H1 (cell line): ENCODE measurements at regions not wholly inside any gene's neighbourhood (a gene's known extent, or its start where the extent isn't known, plus 50 kb on each side); places are given as distances from the start of the nearest gene placed in this dataset.

ENCODE experiments used
- CTCF ChIA-PET: fragments of 300-600 bp; sonication (Branson Sonifier 250); formaldehyde crosslinking; loops from one replicate; lab custom pipeline; 2021; ENCODE audit not compliant: partially characterized antibody; lab: Charles Lee
- POLR2A ChIA-PET: fragments of 300-600 bp; sonication (Branson Sonifier 250); formaldehyde crosslinking; loops from one replicate; lab custom pipeline; 2021; ENCODE audit warnings: inconsistent platforms; ENCODE audit not compliant: partially characterized antibody; lab: Charles Lee
- DNase-seq, 2 experiments: peaks; one replicate each; pipeline versions ENCODE4 v3.0.0 to v3.0.0-alpha.2; 2010 to 2022; ENCODE audit warnings: low spot score in 2 of 2, low read depth in 1 of 2, mixed read lengths in 1 of 2
- FAIRE-seq: peaks from 2 replicates; lab custom pipeline; 2011; peaks lifted over from hg19 to GRCh38; lab: Jason Lieb, UNC
- H2AFZ ChIP-seq: 2 replicates; pipeline ENCODE4 v1.8.1; 2012; ENCODE audit warnings: low read length, inconsistent platforms
- H2AK5ac ChIP-seq: 2 replicates; pipeline ENCODE4 v1.6.1; 2013; ENCODE audit warnings: low read depth, low read length
- H2BK120ac ChIP-seq: replicated peaks from 2 replicates; pipeline ENCODE3; 2013; ENCODE audit warnings: low read depth, low read length, inconsistent platforms
- H2BK12ac ChIP-seq: 2 replicates; pipeline ENCODE4 v1.6.1; 2013; ENCODE audit warnings: low read depth, low read length
- H2BK15ac ChIP-seq: 2 replicates; pipeline ENCODE4 v1.6.1; 2013; ENCODE audit warnings: low read length
- H2BK20ac ChIP-seq: 2 replicates; pipeline ENCODE4 v1.6.1; 2013; ENCODE audit warnings: low read length
- H2BK5ac ChIP-seq: 2 replicates; pipeline ENCODE4 v1.6.1; 2013; ENCODE audit warnings: low read depth, low read length
- H3K14ac ChIP-seq: 2 replicates; pipeline ENCODE4 v1.6.1; 2013; ENCODE audit warnings: inconsistent platforms; ENCODE audit not compliant: insufficient read length
- H3K18ac ChIP-seq: 2 replicates; pipeline ENCODE4 v1.6.1; 2013; ENCODE audit warnings: low read length; ENCODE audit errors: extremely low read depth
- H3K23ac ChIP-seq: 2 replicates; pipeline ENCODE4 v1.6.1; 2013; ENCODE audit warnings: inconsistent platforms; ENCODE audit not compliant: insufficient read length
- H3K23me2 ChIP-seq: 2 replicates; pipeline ENCODE4 v1.6.1; 2013; ENCODE audit warnings: low read depth, low read length
- H3K27ac ChIP-seq: 2 replicates; pipeline ENCODE4 v1.6.1; 2011; ENCODE audit warnings: low read depth, low read length, inconsistent platforms
- H3K27me3 ChIP-seq, 4 experiments: replicated peaks in 1 of 4; 1 replicate in 1 of 4; 2 replicates in 3 of 4; pipeline versions ENCODE4 v1.6.1 to v1.8.1; 2011 to 2013; ENCODE audit warnings: low read length in 3 of 4, mild to moderate bottlenecking in 3 of 4, inconsistent platforms in 2 of 4, mixed read lengths in 2 of 4, moderate library complexity in 1 of 4; ENCODE audit not compliant: control insufficient read depth in 3 of 4, insufficient read depth in 3 of 4; ENCODE audit errors: extremely low read depth in 1 of 4
- H3K36me3 ChIP-seq, 4 experiments: 2 replicates each; pipeline versions ENCODE4 v1.6.1 to v1.8.1; 2011 to 2013; ENCODE audit warnings: mild to moderate bottlenecking in 4 of 4, low read length in 3 of 4, moderate library complexity in 2 of 4, control low read depth in 1 of 4, inconsistent platforms in 1 of 4; ENCODE audit not compliant: insufficient read depth in 4 of 4, control insufficient read depth in 2 of 4
- H3K4ac ChIP-seq: replicated peaks from 2 replicates; pipeline ENCODE3; 2013; ENCODE audit warnings: low read length, low read depth, mixed read lengths, inconsistent platforms; ENCODE audit not compliant: insufficient read length
- H3K4me1 ChIP-seq, 4 experiments: replicated peaks in 1 of 4; 1 replicate in 1 of 4; 2 replicates in 3 of 4; pipeline versions ENCODE4 v1.6.1 to v1.8.1; 2011 to 2013; ENCODE audit warnings: low read length in 3 of 4, inconsistent platforms in 2 of 4, mixed read lengths in 1 of 4; ENCODE audit not compliant: insufficient read depth in 4 of 4, control insufficient read depth in 3 of 4
- H3K4me2 ChIP-seq, 2 experiments: 2 replicates each; pipeline versions ENCODE4 v1.6.1 to v1.8.1; 2011 to 2013; ENCODE audit warnings: low read depth in 2 of 2, low read length in 2 of 2, control low read depth in 1 of 2, inconsistent platforms in 1 of 2, mild to moderate bottlenecking in 1 of 2; ENCODE audit not compliant: insufficient read depth in 1 of 2
- H3K4me3 ChIP-seq, 4 experiments: fragments of 200-600, 300-600 bp in 1 of 4; sonication (generic), shearing (Covaris generic), sonication (Bioruptor Twin) in 1 of 4; 2 replicates each; pipeline versions ENCODE4 v1.5.1 to v1.8.1; 2011 to 2016; ENCODE audit warnings: low read length in 4 of 4, low read depth in 3 of 4, control low read depth in 2 of 4, inconsistent platforms in 2 of 4, mild to moderate bottlenecking in 2 of 4, mixed read lengths in 1 of 4, moderate library complexity in 1 of 4; ENCODE audit not compliant: insufficient read depth in 2 of 4; ENCODE audit errors: extremely low read depth in 1 of 4
- H3K56ac ChIP-seq: replicated peaks from 2 replicates; pipeline ENCODE3; 2013; ENCODE audit warnings: low read depth, mild to moderate bottlenecking, mixed read lengths, low read length, inconsistent platforms; ENCODE audit not compliant: insufficient read length
- H3K79me1 ChIP-seq: 2 replicates; pipeline ENCODE4 v1.6.1; 2013; ENCODE audit warnings: low read depth, low read length, control low read depth
- H3K79me2 ChIP-seq, 2 experiments: 2 replicates each; pipeline versions ENCODE4 v1.6.1 to v1.8.1; 2012 to 2013; ENCODE audit warnings: low read length in 2 of 2, mild to moderate bottlenecking in 2 of 2, inconsistent platforms in 1 of 2; ENCODE audit not compliant: insufficient read depth in 2 of 2, control insufficient read depth in 1 of 2
- H3K9ac ChIP-seq, 4 experiments: replicated peaks in 1 of 4; 1 replicate in 1 of 4; 2 replicates in 3 of 4; pipeline versions ENCODE4 v1.6.1 to v1.8.1; 2011 to 2013; ENCODE audit warnings: low read depth in 3 of 4, low read length in 3 of 4, control low read depth in 2 of 4, mild to moderate bottlenecking in 2 of 4, moderate library complexity in 2 of 4, inconsistent platforms in 1 of 4; ENCODE audit errors: extremely low read depth in 1 of 4
- H3K9me3 ChIP-seq, 2 experiments: 2 replicates each; pipeline versions ENCODE4 v1.6.1 to v1.8.1; 2012 to 2013; ENCODE audit warnings: mild to moderate bottlenecking in 2 of 2, moderate library complexity in 2 of 2, control low read depth in 1 of 2, inconsistent platforms in 1 of 2, low read depth in 1 of 2, low read length in 1 of 2, mixed read lengths in 1 of 2; ENCODE audit not compliant: insufficient read depth in 2 of 2
- H4K20me1 ChIP-seq, 2 experiments: replicated peaks in 1 of 2; 2 replicates each; pipeline versions ENCODE3 to v1.8.1; 2011 to 2013; ENCODE audit warnings: inconsistent platforms in 2 of 2, low read length in 2 of 2, mild to moderate bottlenecking in 1 of 2; ENCODE audit not compliant: insufficient read depth in 2 of 2, control insufficient read depth in 1 of 2
- H4K5ac ChIP-seq: 2 replicates; pipeline ENCODE4 v1.6.1; 2013; ENCODE audit warnings: low read length, low read depth, mixed read lengths, inconsistent platforms; ENCODE audit not compliant: insufficient read length
- H4K8ac ChIP-seq: 2 replicates; pipeline ENCODE4 v1.8.0; 2013; ENCODE audit warnings: mild to moderate bottlenecking, moderate library complexity, low read length, inconsistent platforms; ENCODE audit not compliant: insufficient read depth; ENCODE audit errors: extremely low read depth
- H4K91ac ChIP-seq: replicated peaks from 2 replicates; pipeline ENCODE3; 2013; ENCODE audit warnings: low read length, mixed read lengths, inconsistent platforms; ENCODE audit not compliant: insufficient read length
- NANOG ChIP-seq: IDR thresholded peaks from 2 replicates; pipeline ENCODE4 v1.6.1; 2011; ENCODE audit warnings: low read length, low read depth, mild to moderate bottlenecking, inconsistent platforms; ENCODE audit not compliant: insufficient read depth, poor library complexity, severe bottlenecking
- WGBS, 2 experiments: shearing (Covaris generic) in 1 of 2; methylation state at CpG; one replicate each; pipeline versions ENCODE4 v1.1.6 to v1.1.7; 2013 to 2015; ENCODE audit warnings: low lambda C conversion rate in 2 of 2, mixed read lengths in 2 of 2, inconsistent platforms in 1 of 2, low coverage in 1 of 2, missing lambda C conversion rate in 1 of 2; ENCODE audit not compliant: insufficient replicate concordance in 2 of 2, insufficient coverage in 1 of 2, insufficient read length in 1 of 2; ENCODE audit errors: extremely low coverage in 1 of 2, missing lambda C conversion rate in 1 of 2; 5-methylcytosine and 5-hydroxymethylcytosine counted together

DNA sequence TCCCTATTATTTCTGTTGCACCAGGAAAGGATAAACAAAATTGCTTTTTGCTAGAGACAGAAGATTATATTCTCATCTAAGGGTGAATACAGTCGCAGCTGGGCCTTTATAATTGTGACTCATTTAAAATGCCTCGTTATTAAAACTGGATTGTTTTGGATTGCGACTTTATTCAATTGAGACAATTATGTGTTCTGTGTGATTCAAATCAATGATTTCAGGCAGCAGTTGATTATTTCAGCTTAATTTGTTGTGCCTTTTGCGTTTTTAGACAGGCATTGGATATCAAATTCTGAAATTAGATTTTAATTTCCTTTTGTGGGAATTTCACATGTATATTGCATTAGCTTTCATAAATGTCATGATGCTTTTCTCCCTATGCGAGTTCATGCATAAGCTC is 778.1 kb upstream of the SOX11 start:
- H4K5ac ChIP-seq: no peak overlapping the region
- FAIRE-seq (no peak), DNase-seq (no peak)
- no peak overlapping the region for H3K23ac ChIP-seq
- H3K4me1 ChIP-seq: no peaks in the 10 kb centered on the region
- no peaks in the 10 kb centered on the region for H3K79me2 ChIP-seq
- no peak overlapping the region for H3K9ac ChIP-seq
- H3K4me3 ChIP-seq: no peak overlapping the region
- no peaks in the 10 kb centered on the region for H3K23me2 ChIP-seq
- H3K14ac ChIP-seq: no peak overlapping the region
- no peaks in the 10 kb centered on the region for H3K36me3 ChIP-seq
- 93% methylated on average over 5 of the region's 5 CpGs; no CpG with 5 or more reads in 1 of the 2 experiments for WGBS, 2 experiments
- H3K4ac ChIP-seq: no peak overlapping the region
- no peak overlapping the region for H2BK12ac ChIP-seq
- H2BK15ac ChIP-seq: no peak overlapping the region
- H4K91ac ChIP-seq: no peak overlapping the region
- H4K20me1 ChIP-seq: no peaks in the 10 kb centered on the region
- no peak overlapping the region for H3K27ac ChIP-seq
- H2BK5ac ChIP-seq: no peak overlapping the region
- no peak for TF ChIP-seq NANOG
- no peak overlapping the region for H2BK120ac ChIP-seq
- ChIA-PET CTCF (interaction anchor here (0.7 to 1.5 kb wide), 2 partner anchors 13 to 39 kb away, joined by 3 read pairs; no protein-coding TSS in a partner anchor), POLR2A (no interaction called here)
- H3K27me3 ChIP-seq: no peaks in the 10 kb centered on the region
- H2BK20ac ChIP-seq: no peak overlapping the region
- H3K9me3 ChIP-seq: no peaks in the 10 kb centered on the region
- H2AFZ ChIP-seq: no peak overlapping the region
- H3K4me2 ChIP-seq: no peak overlapping the region
- no peaks in the 10 kb centered on the region for H3K79me1 ChIP-seq
- H3K18ac ChIP-seq: no peak overlapping the region
- no peak overlapping the region for H3K56ac ChIP-seq
- no peak overlapping the region for H2AK5ac ChIP-seq
- no peak overlapping the region for H4K8ac ChIP-seq
